ENCODE measurements at regions not wholly inside any gene's neighbourhood (a gene's known extent, or its start where the extent isn't known, plus 50 kb on each side); places are given as distances from the start of the nearest gene placed in this dataset.

- DNase-seq = no peak
Measured at GRCh38 chr2:45172142-45172541, 162.9 kb upstream of the SIX2 start.

GRCh38 chr2:45171136-45171501 is 161.9 kb upstream of the SIX2 start:
- no peak for DNase-seq

- DNase-seq = no peak
Measured at GRCh38 chr2:45170191-45171135, 161.2 kb upstream of the SIX2 start.

GRCh38 chr2:45169339-45170190 is 160.3 kb upstream of the SIX2 start:
- DNase-seq = no peak

GRCh38 chr2:45168711-45169338 is 159.6 kb upstream of the SIX2 start:
- DNase-seq = peak; percentile 29

- no peak for DNase-seq
Measured at GRCh38 chr2:45167920-45168629, 158.8 kb upstream of the SIX2 start.

GRCh38 chr2:45166229-45166890 is 157.1 kb upstream of the SIX2 start:
- no peak for DNase-seq

GRCh38 chr2:45162711-45163110 is 153.5 kb upstream of the SIX2 start:
- no peak for DNase-seq

GRCh38 chr2:45156605-45157004 is 147.4 kb upstream of the SIX2 start:
- DNase-seq = no peak

- DNase-seq = no peak
Measured at GRCh38 chr2:45154606-45155155, 145.4 kb upstream of the SIX2 start.

GRCh38 chr2:45154144-45154543 is 144.9 kb upstream of the SIX2 start:
- DNase-seq = no peak

GRCh38 chr2:45153121-45153520 is 143.9 kb upstream of the SIX2 start:
- no peak for DNase-seq

- no peak for DNase-seq
Measured at GRCh38 chr2:45152691-45153090, 143.4 kb upstream of the SIX2 start.

GRCh38 chr2:45145073-45145899 is 136.0 kb upstream of the SIX2 start:
- DNase-seq = no peak

GRCh38 chr2:45141883-45142866 is 132.9 kb upstream of the SIX2 start:
- no peak for DNase-seq

GRCh38 chr2:45140675-45141074 is 131.4 kb upstream of the SIX2 start:
- DNase-seq = no peak

- DNase-seq = no peak
Measured at GRCh38 chr2:45138904-45139303, 129.7 kb upstream of the SIX2 start.

GRCh38 chr2:45137966-45138695 is 128.9 kb upstream of the SIX2 start:
- DNase-seq = no peak

GRCh38 chr2:45134726-45135125 is 125.5 kb upstream of the SIX2 start:
- DNase-seq = no peak

Data from NCI-H1694 treated with DMSO at 0.1 percent for 48 hours (cell line).